ENCODE measurements at regions not wholly inside any gene's neighbourhood (a gene's known extent, or its start where the extent isn't known, plus 50 kb on each side); places are given as distances from the start of the nearest gene placed in this dataset.

DNA sequence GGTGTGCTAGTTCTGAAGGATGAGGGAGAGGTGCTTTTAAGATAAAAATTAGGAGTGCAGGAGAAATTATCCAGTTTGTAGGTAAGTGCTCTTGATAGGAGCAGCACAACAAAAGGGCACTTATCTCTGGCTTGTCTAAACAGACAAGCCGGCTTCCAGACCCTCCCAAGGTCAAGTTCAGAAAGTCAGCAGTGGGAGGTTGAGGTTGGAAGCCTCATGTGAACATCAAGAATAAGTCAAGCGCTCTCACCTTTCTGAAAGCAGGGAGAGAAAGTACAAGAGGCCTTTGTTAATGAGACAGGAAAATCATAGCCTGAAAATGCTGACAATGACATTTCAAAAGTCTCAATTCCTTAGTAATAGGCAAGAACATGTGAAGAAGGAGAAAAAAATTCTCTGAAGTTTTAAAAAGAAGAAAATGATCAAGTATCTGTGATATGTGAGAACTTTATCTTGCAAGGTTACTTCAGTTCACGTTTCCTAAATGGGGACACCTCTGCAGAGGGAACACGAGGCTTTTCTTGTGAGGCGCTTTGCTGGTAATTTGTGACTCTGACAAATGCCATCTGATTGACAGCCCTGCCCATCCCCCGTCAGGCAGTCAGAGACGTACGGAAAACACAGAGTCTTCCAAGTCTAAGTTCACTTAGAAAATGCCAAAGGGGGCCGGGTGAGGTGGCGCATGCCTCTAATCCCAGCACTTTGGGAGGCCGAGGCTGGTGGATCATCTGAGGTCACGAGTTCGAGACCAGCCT, 62.2 kb downstream of the TIGD2 start:
- no peak for TF ChIP-seq POLR2AphosphoS5 (IDR thresholded peaks at IDR 0.05; ENCODE audit: low read depth)
- TF ChIP-seq, protein P1, sequence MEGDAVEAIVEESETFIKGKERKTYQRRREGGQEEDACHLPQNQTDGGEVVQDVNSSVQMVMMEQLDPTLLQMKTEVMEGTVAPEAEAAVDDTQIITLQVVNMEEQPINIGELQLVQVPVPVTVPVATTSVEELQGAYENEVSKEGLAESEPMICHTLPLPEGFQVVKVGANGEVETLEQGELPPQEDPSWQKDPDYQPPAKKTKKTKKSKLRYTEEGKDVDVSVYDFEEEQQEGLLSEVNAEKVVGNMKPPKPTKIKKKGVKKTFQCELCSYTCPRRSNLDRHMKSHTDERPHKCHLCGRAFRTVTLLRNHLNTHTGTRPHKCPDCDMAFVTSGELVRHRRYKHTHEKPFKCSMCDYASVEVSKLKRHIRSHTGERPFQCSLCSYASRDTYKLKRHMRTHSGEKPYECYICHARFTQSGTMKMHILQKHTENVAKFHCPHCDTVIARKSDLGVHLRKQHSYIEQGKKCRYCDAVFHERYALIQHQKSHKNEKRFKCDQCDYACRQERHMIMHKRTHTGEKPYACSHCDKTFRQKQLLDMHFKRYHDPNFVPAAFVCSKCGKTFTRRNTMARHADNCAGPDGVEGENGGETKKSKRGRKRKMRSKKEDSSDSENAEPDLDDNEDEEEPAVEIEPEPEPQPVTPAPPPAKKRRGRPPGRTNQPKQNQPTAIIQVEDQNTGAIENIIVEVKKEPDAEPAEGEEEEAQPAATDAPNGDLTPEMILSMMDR (conservative IDR thresholded peaks at IDR 0.05; ENCODE audit: low read depth in 2 of 2): no peak
- TF ChIP-seq EZH2phosphoT487 (IDR thresholded peaks at IDR 0.05; ENCODE audit: unreplicated experiment): no peak
- TF ChIP-seq ZNF114 (CRISPR knock-in tag; IDR thresholded peaks at IDR 0.05): no peak
- TF ChIP-seq, protein P2, sequence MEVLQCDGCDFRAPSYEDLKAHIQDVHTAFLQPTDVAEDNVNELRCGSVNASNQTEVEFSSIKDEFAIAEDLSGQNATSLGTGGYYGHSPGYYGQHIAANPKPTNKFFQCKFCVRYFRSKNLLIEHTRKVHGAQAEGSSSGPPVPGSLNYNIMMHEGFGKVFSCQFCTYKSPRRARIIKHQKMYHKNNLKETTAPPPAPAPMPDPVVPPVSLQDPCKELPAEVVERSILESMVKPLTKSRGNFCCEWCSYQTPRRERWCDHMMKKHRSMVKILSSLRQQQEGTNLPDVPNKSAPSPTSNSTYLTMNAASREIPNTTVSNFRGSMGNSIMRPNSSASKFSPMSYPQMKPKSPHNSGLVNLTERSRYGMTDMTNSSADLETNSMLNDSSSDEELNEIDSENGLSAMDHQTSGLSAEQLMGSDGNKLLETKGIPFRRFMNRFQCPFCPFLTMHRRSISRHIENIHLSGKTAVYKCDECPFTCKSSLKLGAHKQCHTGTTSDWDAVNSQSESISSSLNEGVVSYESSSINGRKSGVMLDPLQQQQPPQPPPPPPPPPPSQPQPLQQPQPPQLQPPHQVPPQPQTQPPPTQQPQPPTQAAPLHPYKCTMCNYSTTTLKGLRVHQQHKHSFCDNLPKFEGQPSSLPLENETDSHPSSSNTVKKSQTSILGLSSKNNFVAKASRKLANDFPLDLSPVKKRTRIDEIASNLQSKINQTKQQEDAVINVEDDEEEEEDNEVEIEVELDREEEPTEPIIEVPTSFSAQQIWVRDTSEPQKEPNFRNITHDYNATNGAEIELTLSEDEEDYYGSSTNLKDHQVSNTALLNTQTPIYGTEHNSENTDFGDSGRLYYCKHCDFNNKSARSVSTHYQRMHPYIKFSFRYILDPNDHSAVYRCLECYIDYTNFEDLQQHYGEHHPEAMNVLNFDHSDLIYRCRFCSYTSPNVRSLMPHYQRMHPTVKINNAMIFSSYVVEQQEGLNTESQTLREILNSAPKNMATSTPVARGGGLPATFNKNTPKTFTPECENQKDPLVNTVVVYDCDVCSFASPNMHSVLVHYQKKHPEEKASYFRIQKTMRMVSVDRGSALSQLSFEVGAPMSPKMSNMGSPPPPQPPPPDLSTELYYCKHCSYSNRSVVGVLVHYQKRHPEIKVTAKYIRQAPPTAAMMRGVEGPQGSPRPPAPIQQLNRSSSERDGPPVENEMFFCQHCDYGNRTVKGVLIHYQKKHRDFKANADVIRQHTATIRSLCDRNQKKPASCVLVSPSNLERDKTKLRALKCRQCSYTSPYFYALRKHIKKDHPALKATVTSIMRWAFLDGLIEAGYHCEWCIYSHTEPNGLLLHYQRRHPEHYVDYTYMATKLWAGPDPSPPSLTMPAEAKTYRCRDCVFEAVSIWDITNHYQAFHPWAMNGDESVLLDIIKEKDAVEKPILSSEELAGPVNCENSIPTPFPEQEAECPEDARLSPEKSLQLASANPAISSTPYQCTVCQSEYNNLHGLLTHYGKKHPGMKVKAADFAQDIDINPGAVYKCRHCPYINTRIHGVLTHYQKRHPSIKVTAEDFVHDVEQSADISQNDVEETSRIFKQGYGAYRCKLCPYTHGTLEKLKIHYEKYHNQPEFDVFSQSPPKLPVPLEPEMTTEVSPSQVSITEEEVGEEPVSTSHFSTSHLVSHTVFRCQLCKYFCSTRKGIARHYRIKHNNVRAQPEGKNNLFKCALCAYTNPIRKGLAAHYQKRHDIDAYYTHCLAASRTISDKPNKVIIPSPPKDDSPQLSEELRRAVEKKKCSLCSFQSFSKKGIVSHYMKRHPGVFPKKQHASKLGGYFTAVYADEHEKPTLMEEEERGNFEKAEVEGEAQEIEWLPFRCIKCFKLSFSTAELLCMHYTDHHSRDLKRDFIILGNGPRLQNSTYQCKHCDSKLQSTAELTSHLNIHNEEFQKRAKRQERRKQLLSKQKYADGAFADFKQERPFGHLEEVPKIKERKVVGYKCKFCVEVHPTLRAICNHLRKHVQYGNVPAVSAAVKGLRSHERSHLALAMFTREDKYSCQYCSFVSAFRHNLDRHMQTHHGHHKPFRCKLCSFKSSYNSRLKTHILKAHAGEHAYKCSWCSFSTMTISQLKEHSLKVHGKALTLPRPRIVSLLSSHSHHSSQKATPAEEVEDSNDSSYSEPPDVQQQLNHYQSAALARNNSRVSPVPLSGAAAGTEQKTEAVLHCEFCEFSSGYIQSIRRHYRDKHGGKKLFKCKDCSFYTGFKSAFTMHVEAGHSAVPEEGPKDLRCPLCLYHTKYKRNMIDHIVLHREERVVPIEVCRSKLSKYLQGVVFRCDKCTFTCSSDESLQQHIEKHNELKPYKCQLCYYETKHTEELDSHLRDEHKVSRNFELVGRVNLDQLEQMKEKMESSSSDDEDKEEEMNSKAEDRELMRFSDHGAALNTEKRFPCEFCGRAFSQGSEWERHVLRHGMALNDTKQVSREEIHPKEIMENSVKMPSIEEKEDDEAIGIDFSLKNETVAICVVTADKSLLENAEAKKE (CRISPR knock-in tag; IDR thresholded peaks at IDR 0.05): no peak

Measured in GM23338 (cell line).